ENCODE measurements at regions not wholly inside any gene's neighbourhood (a gene's known extent, or its start where the extent isn't known, plus 50 kb on each side); places are given as distances from the start of the nearest gene placed in this dataset.
A peak's percentile ranks its signal among the peaks of the same experiment; 100 is the strongest.

DNA sequence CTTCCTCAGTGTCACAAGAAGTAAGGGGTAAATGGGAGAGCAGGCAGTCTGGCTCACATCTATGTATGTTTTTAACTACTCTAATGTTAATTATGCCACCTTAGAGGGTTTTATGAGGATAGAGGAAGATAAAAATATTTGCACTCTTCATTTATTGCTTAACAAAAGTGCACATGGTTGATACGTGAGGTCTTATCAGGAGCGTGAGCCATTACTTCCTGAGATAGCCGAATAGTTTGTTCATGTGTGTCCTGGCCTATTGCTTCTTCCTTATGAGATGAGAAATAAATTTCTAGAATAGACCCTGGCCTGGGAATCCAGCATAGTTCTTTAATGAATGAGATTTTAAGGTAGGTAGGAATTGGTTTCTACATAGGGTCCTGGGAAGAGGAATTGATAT is 471.1 kb upstream of the B3GALT2 start:
- DNase-seq (ENCODE audit: low read depth) = no peak
- TF ChIP-seq, protein P1, sequence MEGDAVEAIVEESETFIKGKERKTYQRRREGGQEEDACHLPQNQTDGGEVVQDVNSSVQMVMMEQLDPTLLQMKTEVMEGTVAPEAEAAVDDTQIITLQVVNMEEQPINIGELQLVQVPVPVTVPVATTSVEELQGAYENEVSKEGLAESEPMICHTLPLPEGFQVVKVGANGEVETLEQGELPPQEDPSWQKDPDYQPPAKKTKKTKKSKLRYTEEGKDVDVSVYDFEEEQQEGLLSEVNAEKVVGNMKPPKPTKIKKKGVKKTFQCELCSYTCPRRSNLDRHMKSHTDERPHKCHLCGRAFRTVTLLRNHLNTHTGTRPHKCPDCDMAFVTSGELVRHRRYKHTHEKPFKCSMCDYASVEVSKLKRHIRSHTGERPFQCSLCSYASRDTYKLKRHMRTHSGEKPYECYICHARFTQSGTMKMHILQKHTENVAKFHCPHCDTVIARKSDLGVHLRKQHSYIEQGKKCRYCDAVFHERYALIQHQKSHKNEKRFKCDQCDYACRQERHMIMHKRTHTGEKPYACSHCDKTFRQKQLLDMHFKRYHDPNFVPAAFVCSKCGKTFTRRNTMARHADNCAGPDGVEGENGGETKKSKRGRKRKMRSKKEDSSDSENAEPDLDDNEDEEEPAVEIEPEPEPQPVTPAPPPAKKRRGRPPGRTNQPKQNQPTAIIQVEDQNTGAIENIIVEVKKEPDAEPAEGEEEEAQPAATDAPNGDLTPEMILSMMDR (IDR thresholded peaks at IDR 0.05; ENCODE audit: insufficient read depth, low read length) = no peak

DNA sequence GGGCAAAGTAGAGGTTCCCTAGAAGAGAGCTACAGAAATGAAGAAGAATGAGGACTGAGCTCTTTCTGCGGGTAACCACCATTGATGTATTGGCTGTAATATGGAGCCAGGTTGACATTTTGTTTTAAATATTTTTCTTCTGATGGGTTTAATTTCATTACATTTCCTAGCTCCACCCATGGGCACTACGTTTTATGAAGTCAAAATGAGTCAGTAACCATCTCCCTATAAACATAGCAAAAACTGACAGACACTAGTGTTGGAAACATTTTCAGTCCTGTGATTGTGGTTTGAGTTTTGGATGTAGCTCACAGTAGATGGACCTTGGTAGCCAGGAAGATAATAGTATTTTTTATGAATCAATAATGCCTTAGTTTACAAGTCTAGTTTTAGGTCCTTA is 470.4 kb upstream of the B3GALT2 start:
- no peak overlapping the region for H3K4me3 ChIP-seq (ENCODE audit: low read depth, low read length)
- DNase-seq (ENCODE audit: low read depth) = no peak
- TF ChIP-seq, protein P1 (IDR thresholded peaks at IDR 0.05; ENCODE audit: insufficient read depth, low read length) = no peak

More for the DNA sequence above, 471.1 kb upstream of the B3GALT2 start:
- no peak overlapping the region for H3K4me3 ChIP-seq (ENCODE audit: low read depth, low read length)

DNA sequence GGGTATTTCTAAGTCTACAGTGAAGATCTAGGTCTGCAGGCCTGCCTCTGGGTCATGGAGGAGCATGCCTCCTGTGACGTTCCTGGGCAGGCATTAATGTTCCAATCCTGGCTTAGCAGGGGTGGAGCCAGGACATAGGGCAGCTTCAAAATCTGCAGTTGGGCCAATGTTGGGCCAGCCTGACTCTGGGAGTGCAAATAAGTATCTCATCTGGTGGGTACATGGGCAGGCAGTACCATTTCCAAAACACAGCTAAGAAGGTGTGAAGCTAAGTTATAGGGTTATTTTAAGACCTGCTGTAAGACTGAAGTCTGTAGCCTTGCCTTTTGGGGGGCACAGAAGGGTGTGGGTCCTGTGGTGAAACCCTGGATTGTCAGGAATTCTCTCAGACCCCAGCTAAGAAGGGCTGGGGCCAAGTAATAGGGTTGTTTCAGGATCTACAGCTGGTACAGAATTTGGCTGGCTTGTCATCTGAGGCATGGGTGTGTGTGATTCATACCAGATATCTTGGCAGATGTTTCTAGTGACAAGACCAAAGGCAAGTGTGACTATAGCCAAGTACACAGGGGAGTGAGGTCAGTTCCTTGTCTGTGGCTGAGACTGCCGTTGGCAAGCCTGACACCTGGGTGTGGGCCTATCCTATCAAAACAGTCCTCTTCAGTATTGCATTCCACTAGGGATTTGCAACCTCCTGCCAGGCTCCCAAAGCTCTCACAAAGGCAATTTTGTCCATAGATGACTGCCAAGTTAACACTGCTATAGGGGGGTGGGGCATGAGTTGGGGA is 468.7 kb upstream of the B3GALT2 start:
- peak; percentile 67 for DNase-seq (ENCODE audit: low read depth)
- TF ChIP-seq, protein P1 (IDR thresholded peaks at IDR 0.05; ENCODE audit: insufficient read depth, low read length) = no peak
- H3K4me3 ChIP-seq (ENCODE audit: low read depth, low read length) = no peak overlapping the region

DNA sequence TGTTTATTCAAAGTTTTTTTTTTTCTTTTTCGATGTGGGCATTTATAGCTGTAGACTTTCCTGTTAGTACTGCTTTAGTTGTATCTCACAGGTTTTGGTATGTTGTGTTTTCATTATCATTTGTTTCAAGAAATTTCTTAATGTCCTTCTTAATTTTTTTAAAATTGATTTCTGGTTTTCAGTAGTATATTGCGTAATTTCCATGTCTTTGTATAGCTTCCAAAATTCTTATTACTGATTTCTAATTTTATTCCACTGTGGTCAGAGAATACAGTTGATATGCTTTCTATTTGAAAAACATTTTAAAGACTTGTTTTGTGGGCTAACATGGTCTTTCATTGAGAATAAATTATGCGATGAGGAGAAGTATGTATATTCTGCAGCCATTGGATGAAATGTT is 463.2 kb upstream of the B3GALT2 start:
- no peak for DNase-seq (ENCODE audit: low read depth)
- no peak overlapping the region for H3K4me3 ChIP-seq (ENCODE audit: low read depth, low read length)
- TF ChIP-seq, protein P1 (IDR thresholded peaks at IDR 0.05; ENCODE audit: insufficient read depth, low read length) = no peak

DNA sequence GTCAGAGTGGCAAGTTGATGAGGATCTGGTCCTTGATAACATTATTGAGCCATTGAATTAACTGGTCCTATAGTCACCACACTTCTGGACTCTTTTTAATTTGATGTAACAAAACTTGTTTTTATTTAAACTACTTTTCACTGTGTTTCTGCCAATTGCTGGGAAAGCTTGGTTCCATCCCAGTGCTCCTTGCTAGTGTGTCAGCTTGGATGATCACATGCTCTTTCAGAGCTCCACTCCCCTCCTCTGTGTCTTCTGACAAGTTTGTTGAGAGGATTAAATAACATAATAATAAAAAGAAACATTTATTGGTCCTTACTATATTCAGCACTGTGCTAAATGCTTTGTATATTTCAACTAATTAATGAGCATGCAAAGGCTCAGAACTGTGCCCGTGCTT is 448.5 kb upstream of the B3GALT2 start:
- no peak for DNase-seq (ENCODE audit: low read depth)
- TF ChIP-seq, protein P1 (IDR thresholded peaks at IDR 0.05; ENCODE audit: insufficient read depth, low read length) = no peak
- no peak overlapping the region for H3K4me3 ChIP-seq (ENCODE audit: low read depth, low read length)

DNA sequence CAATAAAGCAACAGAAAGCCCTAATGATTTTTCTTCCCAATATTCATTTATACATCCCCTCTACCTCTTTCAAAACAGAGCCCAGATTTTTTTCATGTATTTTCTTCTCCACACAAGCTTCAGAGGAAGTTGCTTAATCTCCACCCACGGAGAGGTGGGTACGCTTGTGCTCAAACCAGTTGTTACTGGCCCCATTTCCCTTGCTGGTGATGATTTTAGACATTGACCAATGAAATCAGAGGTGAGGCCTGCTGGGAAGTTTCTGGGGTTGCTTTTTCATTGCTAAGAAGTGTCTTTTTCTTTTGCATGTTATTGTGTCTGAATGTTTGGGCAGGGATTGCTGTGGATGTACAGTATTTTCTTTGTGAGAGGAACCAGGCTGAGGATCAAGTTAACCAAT is 448.1 kb upstream of the B3GALT2 start:
- DNase-seq (ENCODE audit: low read depth) = no peak
- TF ChIP-seq, protein P1 (IDR thresholded peaks at IDR 0.05; ENCODE audit: insufficient read depth, low read length) = no peak
- H3K4me3 ChIP-seq (ENCODE audit: low read depth, low read length) = no peak overlapping the region

DNA sequence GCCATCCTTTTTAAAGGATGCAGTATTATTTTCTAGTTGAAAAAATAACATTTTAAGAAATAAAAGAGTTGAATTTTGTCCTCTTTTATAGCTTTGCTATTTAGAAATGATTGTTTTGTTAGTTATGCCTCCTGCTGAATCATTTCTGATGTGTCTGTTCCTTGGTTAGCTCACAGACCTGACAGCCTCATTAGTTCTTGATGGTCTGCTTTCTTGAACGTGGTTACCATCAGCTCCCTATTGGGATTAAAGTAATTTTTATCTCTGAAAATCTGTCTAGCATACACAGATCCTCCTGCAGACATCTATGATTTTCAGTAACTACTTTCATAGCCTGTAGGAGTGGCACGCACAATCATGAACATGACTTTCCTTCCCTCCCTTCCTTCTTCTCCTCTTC is 447.6 kb upstream of the B3GALT2 start:
- no peak for DNase-seq (ENCODE audit: low read depth)
- no peak overlapping the region for H3K4me3 ChIP-seq (ENCODE audit: low read depth, low read length)
- TF ChIP-seq, protein P1 (IDR thresholded peaks at IDR 0.05; ENCODE audit: insufficient read depth, low read length) = no peak
